ENCODE measurements at regions not wholly inside any gene's neighbourhood (a gene's known extent, or its start where the extent isn't known, plus 50 kb on each side); places are given as distances from the start of the nearest gene placed in this dataset.

- TF ChIP-seq CTCF (IDR thresholded peaks at IDR 0.05; ENCODE audit: low read length), result no peak
- no peak for TF ChIP-seq EZH2phosphoT487 (IDR thresholded peaks at IDR 0.05; ENCODE audit: low read length)
- no peak for TF ChIP-seq EZH2 (optimal IDR thresholded peaks at IDR 0.05; ENCODE audit: low read depth, low read length)
Observed at GRCh38 chr7:84705079-84705478, 481.8 kb downstream of the SEMA3D start.

Measured in MM.1S (cell line).